ENCODE measurements at regions not wholly inside any gene's neighbourhood (a gene's known extent, or its start where the extent isn't known, plus 50 kb on each side); places are given as distances from the start of the nearest gene placed in this dataset.
A peak's percentile ranks its signal among the peaks of the same experiment; 100 is the strongest.

DNA sequence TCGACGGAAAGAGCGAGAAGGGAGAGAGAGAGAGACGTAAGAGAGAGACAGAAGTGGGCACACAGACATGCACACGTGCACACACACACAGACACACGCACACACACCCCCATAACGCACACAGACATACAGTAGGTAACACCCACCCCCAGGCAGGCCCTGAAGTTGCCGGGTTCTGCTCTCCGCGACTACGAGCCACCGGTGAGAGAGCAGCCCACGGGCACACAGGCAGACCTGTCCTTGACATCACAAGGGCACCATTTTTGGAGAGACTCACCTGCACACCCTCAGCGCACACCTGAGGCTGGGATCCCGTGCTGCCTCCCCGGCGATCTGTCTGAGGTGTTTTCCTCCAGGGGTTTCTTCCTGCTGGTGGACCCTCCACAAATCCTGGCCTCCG is 1171.0 kb upstream of the PCDH10 start:
- BruUV-seq (replicated peaks) = no TSS peak

DNA sequence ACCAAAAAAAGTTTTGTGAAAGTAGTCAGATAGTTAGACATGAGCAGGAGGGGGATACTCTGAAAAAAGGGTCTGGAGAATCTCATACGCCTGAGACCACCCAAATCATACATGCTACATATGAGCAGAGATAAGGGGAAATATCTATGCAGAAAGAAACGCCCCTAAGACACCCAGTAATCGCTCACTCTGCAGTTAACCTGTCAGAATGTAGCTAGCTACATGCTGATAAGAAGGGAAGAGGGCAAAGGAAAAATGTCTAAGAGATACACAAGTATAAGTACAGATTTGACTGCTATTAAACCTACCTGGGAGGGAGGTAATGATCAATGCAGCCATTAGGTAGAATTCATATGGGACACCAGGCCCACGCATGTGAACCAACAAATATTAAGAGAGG is 1159.5 kb upstream of the PCDH10 start:
- no peak for DNase-seq
- CTCF ChIA-PET = no interaction called here
- no peaks in the 10 kb centered on the region for H3K36me3 ChIP-seq (ENCODE audit: low read depth)
- H3K79me2 ChIP-seq (ENCODE audit: low read depth) = no peaks in the 10 kb centered on the region
- intact Hi-C loops (cut with micrococcal nuclease; ENCODE audit: unreplicated experiment) = no loop called here
- no peak overlapping the region for H2AFZ ChIP-seq
- no peaks in the 10 kb centered on the region for H3F3A ChIP-seq (ENCODE audit: insufficient read depth, low read depth)
- H3K27ac ChIP-seq = no peak overlapping the region
- no peaks in the 10 kb centered on the region for H4K20me1 ChIP-seq (ENCODE audit: insufficient read depth)
- POLR2A ChIA-PET (ENCODE audit: unreplicated experiment) = no interaction called here
- H3K4me1 ChIP-seq (replicated peaks; ENCODE audit: insufficient read depth) = no peaks in the 10 kb centered on the region
- no peak overlapping the region for H3K4me3 ChIP-seq
- no peaks in the 10 kb centered on the region for H3K9me3 ChIP-seq (ENCODE audit: insufficient read depth, low read depth)
- BruUV-seq (replicated peaks) = no TSS peak
- no peak overlapping the region for H3K4me2 ChIP-seq
- no peaks in the 10 kb centered on the region for H3K9me2 ChIP-seq (ENCODE audit: insufficient read depth)
- TF ChIP-seq, protein P1, sequence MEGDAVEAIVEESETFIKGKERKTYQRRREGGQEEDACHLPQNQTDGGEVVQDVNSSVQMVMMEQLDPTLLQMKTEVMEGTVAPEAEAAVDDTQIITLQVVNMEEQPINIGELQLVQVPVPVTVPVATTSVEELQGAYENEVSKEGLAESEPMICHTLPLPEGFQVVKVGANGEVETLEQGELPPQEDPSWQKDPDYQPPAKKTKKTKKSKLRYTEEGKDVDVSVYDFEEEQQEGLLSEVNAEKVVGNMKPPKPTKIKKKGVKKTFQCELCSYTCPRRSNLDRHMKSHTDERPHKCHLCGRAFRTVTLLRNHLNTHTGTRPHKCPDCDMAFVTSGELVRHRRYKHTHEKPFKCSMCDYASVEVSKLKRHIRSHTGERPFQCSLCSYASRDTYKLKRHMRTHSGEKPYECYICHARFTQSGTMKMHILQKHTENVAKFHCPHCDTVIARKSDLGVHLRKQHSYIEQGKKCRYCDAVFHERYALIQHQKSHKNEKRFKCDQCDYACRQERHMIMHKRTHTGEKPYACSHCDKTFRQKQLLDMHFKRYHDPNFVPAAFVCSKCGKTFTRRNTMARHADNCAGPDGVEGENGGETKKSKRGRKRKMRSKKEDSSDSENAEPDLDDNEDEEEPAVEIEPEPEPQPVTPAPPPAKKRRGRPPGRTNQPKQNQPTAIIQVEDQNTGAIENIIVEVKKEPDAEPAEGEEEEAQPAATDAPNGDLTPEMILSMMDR (conservative IDR thresholded peaks at IDR 0.05) = no peak
- no peak for TF ChIP-seq EZH2 (IDR thresholded peaks at IDR 0.05; ENCODE audit: low read depth)
- no peaks in the 10 kb centered on the region for H3K27me3 ChIP-seq (ENCODE audit: insufficient read depth, low read depth)

More for the DNA sequence above, 1171.0 kb upstream of the PCDH10 start:
- ChIA-PET CTCF (no interaction called here), POLR2A (ENCODE audit: unreplicated experiment) (no interaction called here)
- Histone ChIP-seq H3K79me2 (ENCODE audit: low read depth) (no peaks in the 10 kb centered on the region), H2AFZ (no peak overlapping the region), H3K27me3 (ENCODE audit: insufficient read depth, low read depth) (no peaks in the 10 kb centered on the region), H3K27ac (no peak overlapping the region), H3K4me1 (replicated peaks; ENCODE audit: insufficient read depth) (no peaks in the 10 kb centered on the region), H3K4me3 (no peak overlapping the region), H3K36me3 (ENCODE audit: low read depth) (no peaks in the 10 kb centered on the region), H3K9me3 (ENCODE audit: insufficient read depth, low read depth) (no peaks in the 10 kb centered on the region), H3F3A (ENCODE audit: insufficient read depth, low read depth) (no peaks in the 10 kb centered on the region), H4K20me1 (ENCODE audit: insufficient read depth) (no peaks in the 10 kb centered on the region), H3K9me2 (ENCODE audit: insufficient read depth) (no peaks in the 10 kb centered on the region), H3K4me2 (no peak overlapping the region)
- intact Hi-C loops (cut with micrococcal nuclease; ENCODE audit: unreplicated experiment) = no loop called here
- DNase-seq = no peak
- TF ChIP-seq, protein P1 (conservative IDR thresholded peaks at IDR 0.05) = no peak
- no peak for TF ChIP-seq EZH2 (IDR thresholded peaks at IDR 0.05; ENCODE audit: low read depth)

DNA sequence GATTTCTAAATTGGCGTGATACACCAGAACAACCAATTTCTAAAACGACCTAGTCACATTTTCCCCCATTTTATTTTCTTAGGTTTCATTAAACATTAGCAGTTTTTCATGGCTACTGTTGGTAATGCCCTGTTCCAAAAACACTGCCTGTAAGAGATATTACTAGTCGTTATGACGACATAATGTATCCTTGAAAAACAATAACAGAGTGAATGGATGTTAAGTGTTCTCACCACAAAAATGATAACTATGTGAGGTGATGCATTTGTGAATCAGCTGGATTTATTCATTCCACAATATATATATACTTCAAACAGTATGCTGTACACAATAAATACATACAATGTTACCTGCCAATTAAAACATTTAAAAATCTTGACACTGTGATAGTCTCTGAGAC is 1147.6 kb upstream of the PCDH10 start:
- no peaks in the 10 kb centered on the region for H3K9me3 ChIP-seq (ENCODE audit: insufficient read depth, low read depth)
- no peaks in the 10 kb centered on the region for H3K27me3 ChIP-seq (ENCODE audit: insufficient read depth, low read depth)
- TF ChIP-seq, protein P1 (conservative IDR thresholded peaks at IDR 0.05) = no peak
- TF ChIP-seq EZH2 (IDR thresholded peaks at IDR 0.05; ENCODE audit: low read depth) = no peak
- no peak overlapping the region for H3K4me2 ChIP-seq
- H3K9me2 ChIP-seq (ENCODE audit: insufficient read depth) = no peaks in the 10 kb centered on the region
- ChIA-PET POLR2A (ENCODE audit: unreplicated experiment) (no interaction called here), CTCF (no interaction called here)
- no peaks in the 10 kb centered on the region for H3F3A ChIP-seq (ENCODE audit: insufficient read depth, low read depth)
- H3K4me3 ChIP-seq = no peak overlapping the region
- H3K4me1 ChIP-seq (replicated peaks; ENCODE audit: insufficient read depth) = no peaks in the 10 kb centered on the region
- no peak overlapping the region for H2AFZ ChIP-seq
- no peaks in the 10 kb centered on the region for H3K36me3 ChIP-seq (ENCODE audit: low read depth)
- H3K79me2 ChIP-seq (ENCODE audit: low read depth) = no peaks in the 10 kb centered on the region
- no peaks in the 10 kb centered on the region for H4K20me1 ChIP-seq (ENCODE audit: insufficient read depth)
- H3K27ac ChIP-seq = no peak overlapping the region
- BruUV-seq (replicated peaks) = no TSS peak
- intact Hi-C loops (cut with micrococcal nuclease; ENCODE audit: unreplicated experiment) = no loop called here
- peak in 1 of 2 experiments; percentile 37 for DNase-seq

Data from PC-9 (cell line).